22Rv1 (cell line): ENCODE measurements at regions not wholly inside any gene's neighbourhood (a gene's known extent, or its start where the extent isn't known, plus 50 kb on each side); places are given as distances from the start of the nearest gene placed in this dataset.

Experiments used
- CTCF ChIP-seq: fragments of 450-650 bp; IDR thresholded peaks from 2 replicates; pipeline ENCODE4 v1.5.1; 2017; ENCODE audit warnings: mild to moderate bottlenecking
- ZFX ChIP-seq: fragments of 450-650 bp; IDR thresholded peaks from 2 replicates; pipeline ENCODE4 v1.6.1; 2017; ENCODE audit warnings: antibody characterized with exemption, borderline replicate concordance

- no peak for TF ChIP-seq CTCF
- TF ChIP-seq ZFX = no peak
Measured at GRCh38 chr3:146337991-146338390, 87.1 kb upstream of the PLSCR4 start.
